Smooth muscle cell (in vitro differentiated cells): ENCODE measurements at regions not wholly inside any gene's neighbourhood (a gene's known extent, or its start where the extent isn't known, plus 50 kb on each side); places are given as distances from the start of the nearest gene placed in this dataset.
A peak's percentile ranks its signal among the peaks of the same experiment; 100 is the strongest.
"Not testable (repeated sequence)": the region's sequence is repeated elsewhere in the genome, so short reads cannot be mapped to it uniquely, and the experiment has no call there.

Source experiments
- DNase-seq: peaks from one replicate; lab custom pipeline; 2025; ENCODE audit not compliant: unreplicated experiment; lab: John Stamatoyannopoulos, UW
- H2AFZ ChIP-seq: fragments of 200-600 bp; sonication (generic); 2 replicates; pipeline ENCODE4 v1.6.0; 2016; ENCODE audit warnings: antibody characterized with exemption, low read depth, mild to moderate bottlenecking
- H3F3A ChIP-seq: fragments of 200-600 bp; sonication (generic); 2 replicates; pipeline ENCODE4 v1.6.0; 2017; ENCODE audit warnings: antibody characterized with exemption, low read depth
- H3K27ac ChIP-seq: fragments of 200-600 bp; sonication (generic); 2 replicates; pipeline ENCODE4 v1.5.1; 2016; ENCODE audit warnings: low read depth, mild to moderate bottlenecking
- H3K27me3 ChIP-seq: fragments of 200-600 bp; sonication (generic); 2 replicates; pipeline ENCODE4 v1.6.1; 2016; ENCODE audit warnings: low read depth, mild to moderate bottlenecking
- H3K36me3 ChIP-seq: fragments of 200-600 bp; sonication (generic); 2 replicates; pipeline ENCODE4 v1.5.1; 2016; ENCODE audit warnings: low read depth
- H3K4me1 ChIP-seq: fragments of 200-600 bp; sonication (generic); 2 replicates; pipeline ENCODE4 v1.5.1; 2016; ENCODE audit warnings: low read depth
- H3K4me2 ChIP-seq: fragments of 200-600 bp; sonication (generic); 2 replicates; pipeline ENCODE4 v1.6.0; 2016; ENCODE audit warnings: mild to moderate bottlenecking
- H3K4me3 ChIP-seq: fragments of 200-600 bp; sonication (generic); 2 replicates; pipeline ENCODE4 v1.5.1; 2016; ENCODE audit warnings: mild to moderate bottlenecking
- H3K79me2 ChIP-seq: fragments of 200-600 bp; sonication (generic); 2 replicates; pipeline ENCODE4 v1.6.0; 2016; ENCODE audit warnings: low read depth, mild to moderate bottlenecking
- H3K9ac ChIP-seq: fragments of 200-600 bp; sonication (generic); 2 replicates; pipeline ENCODE4 v1.6.0; 2016; ENCODE audit warnings: low read depth
- H3K9me3 ChIP-seq: fragments of 200-600 bp; sonication (generic); replicated peaks from 2 replicates; pipeline ENCODE4 v1.5.1; 2016; ENCODE audit warnings: low read depth
- H4K20me1 ChIP-seq: fragments of 200-600 bp; sonication (generic); 2 replicates; pipeline ENCODE4 v1.6.0; 2016; ENCODE audit warnings: low read depth
- CTCF ChIP-seq: fragments of 200-600 bp; sonication (generic); IDR thresholded peaks from 2 replicates; pipeline ENCODE4 v1.5.1; 2017; ENCODE audit warnings: borderline replicate concordance, mild to moderate bottlenecking, antibody characterized with exemption; ENCODE audit not compliant: insufficient read depth, poor library complexity, severe bottlenecking
- WGBS: methylation state at CpG from one replicate; pipeline ENCODE4 v1.1.7; 2016; ENCODE audit warnings: low lambda C conversion rate; 5-methylcytosine and 5-hydroxymethylcytosine counted together

DNA sequence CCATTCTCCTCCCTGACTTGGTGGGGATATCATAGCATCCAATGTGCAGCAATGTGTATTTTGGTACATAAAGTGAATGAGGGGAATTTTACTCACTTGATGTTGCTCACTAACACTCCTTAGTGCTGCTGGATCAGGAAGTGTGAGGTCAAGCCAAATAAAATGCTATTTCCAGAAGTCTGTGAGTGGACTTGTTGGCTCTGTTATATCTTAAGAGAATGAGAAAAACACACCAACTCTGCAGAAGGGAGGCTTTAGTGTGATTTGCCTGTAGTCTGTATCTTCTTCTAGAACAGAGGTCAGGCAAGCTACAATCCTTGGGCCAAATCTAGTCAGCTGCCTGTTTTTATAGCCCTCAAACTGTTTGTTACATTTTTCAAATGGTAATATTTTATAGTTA, 154.3 kb downstream of the POLR1F start:
- no peaks in the 10 kb centered on the region for H3K36me3 ChIP-seq
- H3K4me3 ChIP-seq = no peak overlapping the region
- H3K4me2 ChIP-seq = no peak overlapping the region
- H3F3A ChIP-seq = no peaks in the 10 kb centered on the region
- H3K27ac ChIP-seq = no peak overlapping the region
- H3K4me1 ChIP-seq = peaks cover 11% of the 10 kb centered on the region
- no peak for TF ChIP-seq CTCF
- peak overlapping the region; percentile 33 for H2AFZ ChIP-seq
- no peak overlapping the region for H3K9ac ChIP-seq
- H3K79me2 ChIP-seq = no peaks in the 10 kb centered on the region
- H4K20me1 ChIP-seq = no peaks in the 10 kb centered on the region
- no peak for DNase-seq
- no peaks in the 10 kb centered on the region for H3K27me3 ChIP-seq
- H3K9me3 ChIP-seq = no peaks in the 10 kb centered on the region

DNA sequence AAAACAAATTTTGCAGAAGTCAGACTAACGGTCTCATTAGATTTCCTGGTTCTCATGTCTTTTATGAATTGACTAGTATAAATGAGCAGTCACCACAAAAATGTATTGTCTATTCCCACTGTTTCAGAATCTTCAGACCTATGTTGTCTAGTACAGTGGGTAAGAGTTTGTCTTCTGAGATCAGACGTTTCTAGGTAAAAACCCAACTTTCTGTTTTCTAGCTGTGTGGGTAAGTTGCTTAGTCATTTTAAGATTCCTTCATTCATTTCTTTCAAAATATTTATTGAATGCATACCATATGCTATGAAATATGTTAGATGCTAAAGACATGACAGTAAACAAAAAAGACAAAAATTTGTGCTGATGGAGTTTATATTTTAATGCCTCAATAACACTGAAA, 156.3 kb downstream of the POLR1F start:
- TF ChIP-seq CTCF = no peak
- Histone ChIP-seq H3K79me2 (no peaks in the 10 kb centered on the region), H4K20me1 (no peaks in the 10 kb centered on the region), H3K9me3 (no peaks in the 10 kb centered on the region), H3K27me3 (no peaks in the 10 kb centered on the region), H3K36me3 (no peaks in the 10 kb centered on the region), H3F3A (no peaks in the 10 kb centered on the region), H3K4me3 (no peak overlapping the region), H3K27ac (no peak overlapping the region), H3K4me1 (no peaks in the 10 kb centered on the region), H2AFZ (no peak overlapping the region), H3K4me2 (no peak overlapping the region), H3K9ac (no peak overlapping the region)
- DNase-seq = no peak
- 79% methylated on average over 2 of the region's 2 CpGs for WGBS

DNA sequence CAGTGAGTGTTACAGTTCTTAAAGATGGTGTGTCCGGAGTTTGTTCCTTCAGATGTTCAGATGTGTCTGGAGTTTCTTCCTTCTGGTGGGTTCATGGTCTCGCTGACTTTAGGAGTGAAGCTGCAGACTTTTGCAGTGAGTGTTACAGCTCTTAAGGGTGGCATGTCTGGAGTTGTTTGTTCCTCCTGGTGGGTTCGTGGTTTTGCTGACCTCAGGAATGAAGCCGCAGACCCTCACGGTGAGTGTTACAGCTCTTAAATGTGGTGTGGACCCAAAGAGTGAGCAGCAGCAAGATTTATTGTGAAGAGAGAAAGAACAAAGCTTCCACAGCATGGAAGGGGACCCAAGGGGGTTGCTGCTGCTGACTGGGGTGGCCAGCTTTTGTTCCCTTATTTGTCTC, 159.6 kb downstream of the POLR1F start:
- H2AFZ ChIP-seq, H3K9ac ChIP-seq, H3K9me3 ChIP-seq, H3F3A ChIP-seq, H3K27ac ChIP-seq, DNase-seq, H4K20me1 ChIP-seq, H3K4me1 ChIP-seq, H3K79me2 ChIP-seq, H3K27me3 ChIP-seq, H3K4me3 ChIP-seq, H3K4me2 ChIP-seq, H3K36me3 ChIP-seq: not testable (repeated sequence)
- 91% methylated on average over 4 of the region's 5 CpGs for WGBS

- no peaks in the 10 kb centered on the region for H3K27me3 ChIP-seq
- peak overlapping the region; percentile 8 for H3K27ac ChIP-seq
- no peaks in the 10 kb centered on the region for H3K79me2 ChIP-seq
- H3K36me3 ChIP-seq = no peaks in the 10 kb centered on the region
- WGBS = 9% methylated on average over 4 of the region's 4 CpGs
- H4K20me1 ChIP-seq = no peaks in the 10 kb centered on the region
- H3K4me1 ChIP-seq = peaks cover 6% of the 10 kb centered on the region
- TF ChIP-seq CTCF = no peak
- H3K4me3 ChIP-seq = peak overlapping the region; percentile 1
- no peaks in the 10 kb centered on the region for H3K9me3 ChIP-seq
- H2AFZ ChIP-seq = peak overlapping the region; percentile 26
- DNase-seq = no peak
- peak overlapping the region; percentile 55 for H3K4me2 ChIP-seq
- no peaks in the 10 kb centered on the region for H3F3A ChIP-seq
- no peak overlapping the region for H3K9ac ChIP-seq
Measured at GRCh38 chr7:19537942-19538401, 170.9 kb downstream of the POLR1F start.
